GM06990 (cell line): ENCODE measurements at regions not wholly inside any gene's neighbourhood (a gene's known extent, or its start where the extent isn't known, plus 50 kb on each side); places are given as distances from the start of the nearest gene placed in this dataset.

Experiments used
- DNase-seq: peaks from one replicate; pipeline ENCODE4 v3.0.0-alpha.2; 2011; ENCODE audit not compliant: insufficient read length; ENCODE audit errors: extremely low read depth
- H3K27me3 ChIP-seq: replicated peaks from 2 replicates; pipeline ENCODE4 v1.6.0; 2011; ENCODE audit warnings: low read length; ENCODE audit not compliant: control insufficient read depth, insufficient read depth
- H3K36me3 ChIP-seq: 2 replicates; pipeline ENCODE4 v1.5.1; 2011; ENCODE audit warnings: low read length; ENCODE audit not compliant: control insufficient read depth, insufficient read depth
- H3K4me3 ChIP-seq: replicated peaks from 2 replicates; pipeline ENCODE4 v1.5.1; 2011; ENCODE audit warnings: low read depth, mild to moderate bottlenecking, control low read depth, low read length
- TF ChIP-seq, protein P1 (sequence below): IDR thresholded peaks from 2 replicates; pipeline ENCODE4 v1.5.1; 2011; ENCODE audit warnings: low read length, control low read depth, mild to moderate bottlenecking, inconsistent platforms; ENCODE audit not compliant: insufficient read depth, poor library complexity, severe bottlenecking

DNA sequence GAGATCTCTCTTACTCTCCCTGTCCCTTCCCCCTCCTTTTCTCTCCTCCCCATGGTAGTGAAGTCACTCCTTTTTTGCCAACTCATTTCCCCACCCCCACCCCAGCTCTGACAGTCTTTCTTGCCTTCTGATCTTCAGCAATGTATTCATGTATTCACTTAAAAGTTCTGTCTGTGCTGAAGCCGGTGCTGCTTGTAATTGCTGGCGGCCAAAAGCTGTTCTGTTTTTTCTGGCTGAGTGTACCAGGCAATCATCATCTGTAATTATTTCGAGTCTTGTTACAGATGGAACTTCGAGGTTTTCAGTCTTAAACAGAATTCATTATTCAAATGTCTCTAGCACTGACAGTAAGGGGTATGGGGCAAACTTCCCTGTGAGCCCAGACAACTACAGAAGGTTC is 99.5 kb downstream of the SPATA19 start:
- no peaks in the 10 kb centered on the region for H3K36me3 ChIP-seq
- TF ChIP-seq, protein P1, sequence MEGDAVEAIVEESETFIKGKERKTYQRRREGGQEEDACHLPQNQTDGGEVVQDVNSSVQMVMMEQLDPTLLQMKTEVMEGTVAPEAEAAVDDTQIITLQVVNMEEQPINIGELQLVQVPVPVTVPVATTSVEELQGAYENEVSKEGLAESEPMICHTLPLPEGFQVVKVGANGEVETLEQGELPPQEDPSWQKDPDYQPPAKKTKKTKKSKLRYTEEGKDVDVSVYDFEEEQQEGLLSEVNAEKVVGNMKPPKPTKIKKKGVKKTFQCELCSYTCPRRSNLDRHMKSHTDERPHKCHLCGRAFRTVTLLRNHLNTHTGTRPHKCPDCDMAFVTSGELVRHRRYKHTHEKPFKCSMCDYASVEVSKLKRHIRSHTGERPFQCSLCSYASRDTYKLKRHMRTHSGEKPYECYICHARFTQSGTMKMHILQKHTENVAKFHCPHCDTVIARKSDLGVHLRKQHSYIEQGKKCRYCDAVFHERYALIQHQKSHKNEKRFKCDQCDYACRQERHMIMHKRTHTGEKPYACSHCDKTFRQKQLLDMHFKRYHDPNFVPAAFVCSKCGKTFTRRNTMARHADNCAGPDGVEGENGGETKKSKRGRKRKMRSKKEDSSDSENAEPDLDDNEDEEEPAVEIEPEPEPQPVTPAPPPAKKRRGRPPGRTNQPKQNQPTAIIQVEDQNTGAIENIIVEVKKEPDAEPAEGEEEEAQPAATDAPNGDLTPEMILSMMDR, result no peak
- DNase-seq, result no peak
- H3K4me3 ChIP-seq, result no peak overlapping the region
- H3K27me3 ChIP-seq, result no peaks in the 10 kb centered on the region

DNA sequence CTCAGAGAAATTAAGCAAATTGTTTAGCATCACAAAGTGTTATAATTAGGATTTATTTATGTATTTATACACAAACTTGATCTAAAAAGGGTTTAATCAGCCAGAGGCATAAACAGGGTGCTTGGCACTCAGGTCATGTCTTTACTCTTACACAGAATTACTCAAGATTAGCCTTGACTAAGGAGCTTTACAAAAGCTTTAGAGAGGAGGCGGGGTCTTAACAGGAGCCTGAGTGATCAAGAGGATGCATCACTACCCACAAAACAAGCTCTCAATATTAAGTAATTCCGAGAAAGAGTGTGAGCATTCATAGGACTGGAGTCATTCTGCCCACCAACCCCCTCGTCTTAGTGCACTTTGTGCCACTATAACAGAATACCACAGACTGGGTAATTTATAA is 103.0 kb downstream of the SPATA19 start:
- no peaks in the 10 kb centered on the region for H3K36me3 ChIP-seq
- DNase-seq, result no peak
- TF ChIP-seq, protein P1, result no peak
- no peak overlapping the region for H3K4me3 ChIP-seq
- no peaks in the 10 kb centered on the region for H3K27me3 ChIP-seq

DNA sequence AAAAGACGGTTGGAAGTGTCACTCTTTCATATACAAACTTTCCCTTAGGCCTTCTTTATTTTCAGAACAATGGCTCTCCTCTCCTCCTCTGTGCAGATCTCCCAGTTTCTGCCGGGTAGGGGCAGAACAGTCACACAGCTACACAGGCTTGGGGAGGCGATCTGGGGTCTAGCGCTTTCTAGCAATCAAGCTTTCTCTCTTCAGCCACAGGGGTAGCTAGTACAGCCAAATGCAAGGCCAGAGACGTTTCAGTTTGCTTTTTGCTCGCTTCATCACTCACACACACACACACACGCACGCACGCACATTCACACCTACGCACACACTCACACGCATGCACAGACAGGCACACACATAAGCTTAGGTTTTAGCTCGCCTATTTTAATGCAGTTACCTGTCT is 104.3 kb downstream of the SPATA19 start:
- DNase-seq, result no peak
- TF ChIP-seq, protein P1, result no peak
- Histone ChIP-seq H3K36me3 (no peaks in the 10 kb centered on the region), H3K4me3 (no peak overlapping the region), H3K27me3 (no peaks in the 10 kb centered on the region)

DNA sequence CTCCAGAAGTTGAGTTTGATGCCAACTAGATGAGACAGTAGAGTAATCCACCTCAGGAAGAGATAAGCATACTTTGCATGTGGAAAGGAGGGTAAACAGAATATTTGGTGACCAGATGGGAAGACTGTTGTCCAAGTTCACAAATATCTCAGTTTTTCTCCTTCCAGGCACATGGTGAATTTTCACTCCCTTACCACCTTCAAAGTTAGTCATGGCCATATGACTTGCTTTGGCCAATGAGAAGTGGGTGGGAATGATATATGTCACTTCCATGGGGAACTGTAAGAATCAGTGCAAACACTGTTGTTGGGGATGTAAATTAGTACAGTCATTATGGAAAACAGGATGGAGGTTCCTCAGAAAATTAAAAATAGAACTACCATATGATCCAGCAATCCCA is 105.8 kb downstream of the SPATA19 start:
- no peaks in the 10 kb centered on the region for H3K27me3 ChIP-seq
- H3K36me3 ChIP-seq, result no peaks in the 10 kb centered on the region
- H3K4me3 ChIP-seq, result no peak overlapping the region
- TF ChIP-seq, protein P1, result no peak
- DNase-seq, result no peak

DNA sequence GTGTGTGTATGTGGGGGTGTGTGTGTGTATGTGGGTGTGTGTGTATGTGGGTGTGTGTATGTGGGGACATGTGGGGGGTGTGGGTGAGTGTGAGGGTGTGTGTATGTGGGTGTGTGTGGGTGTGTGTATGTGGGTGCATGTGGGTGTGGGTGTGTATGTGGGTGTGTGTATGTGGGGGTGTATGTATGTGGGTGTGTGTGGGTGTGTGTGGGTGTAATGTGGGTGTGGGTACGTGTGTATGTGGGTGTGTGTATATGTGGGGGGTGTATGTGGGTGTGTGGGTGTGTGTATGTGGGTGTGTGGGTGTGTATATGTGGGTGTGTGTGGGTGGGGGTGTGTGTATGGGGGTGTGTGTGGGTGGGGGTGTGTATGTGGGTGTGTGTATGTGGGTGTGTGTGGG is 106.7 kb downstream of the SPATA19 start:
- no peak for DNase-seq
- H3K27me3 ChIP-seq, result no peaks in the 10 kb centered on the region
- TF ChIP-seq, protein P1, result no peak
- no peak overlapping the region for H3K4me3 ChIP-seq
- H3K36me3 ChIP-seq, result no peaks in the 10 kb centered on the region

DNA sequence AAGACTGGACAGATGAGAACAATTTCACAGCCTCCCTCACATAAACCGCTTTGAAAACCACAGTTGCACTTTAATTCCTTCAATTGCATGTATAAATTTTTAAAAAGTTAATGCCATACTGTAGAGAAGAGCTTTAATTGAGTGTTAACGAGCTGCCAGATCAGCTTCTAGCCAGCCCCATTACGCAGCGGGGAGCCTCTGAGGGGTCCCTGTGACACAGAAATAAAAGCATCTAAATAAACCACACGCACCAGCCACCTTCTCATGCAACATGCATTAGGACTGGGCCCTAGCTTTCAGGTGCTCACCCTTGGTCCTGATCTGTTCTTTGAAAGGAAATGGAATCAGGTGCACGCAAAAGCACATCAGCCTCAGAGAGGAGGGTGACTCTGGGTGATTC is 111.7 kb downstream of the SPATA19 start:
- Histone ChIP-seq H3K4me3 (no peak overlapping the region), H3K36me3 (no peaks in the 10 kb centered on the region), H3K27me3 (no peaks in the 10 kb centered on the region)
- TF ChIP-seq, protein P1, result no peak
- DNase-seq, result no peak
